Chondrocyte (in vitro differentiated cells): ENCODE measurements at regions not wholly inside any gene's neighbourhood (a gene's known extent, or its start where the extent isn't known, plus 50 kb on each side); places are given as distances from the start of the nearest gene placed in this dataset.

ENCODE experiments used
- DNase-seq: peaks from one replicate; pipeline ENCODE4 v3.0.0; 2021; ENCODE audit warnings: mixed read lengths, low spot score
- H3K27ac Mint-ChIP-seq: one replicate; pipeline ENCODE4 v1.8.0; 2021; ENCODE audit warnings: mild to moderate bottlenecking, moderate library complexity, mixed read lengths; ENCODE audit not compliant: unreplicated experiment
- H3K27me3 Mint-ChIP-seq: 2 replicates; pipeline ENCODE4 v1.8.0; 2021; ENCODE audit warnings: low read depth, mixed read lengths
- H3K36me3 Mint-ChIP-seq: 2 replicates; pipeline ENCODE4 v1.8.0; 2021; ENCODE audit warnings: low read depth, mixed read lengths
- H3K4me1 Mint-ChIP-seq: 2 replicates; pipeline ENCODE4 v1.8.0; 2021; ENCODE audit warnings: low read depth, mild to moderate bottlenecking, mixed read lengths
- H3K4me3 Mint-ChIP-seq: one replicate; pipeline ENCODE4 v1.8.0; 2021; ENCODE audit warnings: mild to moderate bottlenecking, moderate library complexity, mixed read lengths; ENCODE audit not compliant: unreplicated experiment
- H3K9me3 Mint-ChIP-seq: 2 replicates; pipeline ENCODE4 v1.8.0; 2021; ENCODE audit warnings: low read depth, mixed read lengths
- TF ChIP-seq, protein P1 (sequence below): fragments of 200-600 bp; sonication (generic); IDR thresholded peaks from 2 replicates; pipeline ENCODE4 v1.5.0; 2021; ENCODE audit warnings: antibody characterized with exemption, mild to moderate bottlenecking, moderate library complexity

DNA sequence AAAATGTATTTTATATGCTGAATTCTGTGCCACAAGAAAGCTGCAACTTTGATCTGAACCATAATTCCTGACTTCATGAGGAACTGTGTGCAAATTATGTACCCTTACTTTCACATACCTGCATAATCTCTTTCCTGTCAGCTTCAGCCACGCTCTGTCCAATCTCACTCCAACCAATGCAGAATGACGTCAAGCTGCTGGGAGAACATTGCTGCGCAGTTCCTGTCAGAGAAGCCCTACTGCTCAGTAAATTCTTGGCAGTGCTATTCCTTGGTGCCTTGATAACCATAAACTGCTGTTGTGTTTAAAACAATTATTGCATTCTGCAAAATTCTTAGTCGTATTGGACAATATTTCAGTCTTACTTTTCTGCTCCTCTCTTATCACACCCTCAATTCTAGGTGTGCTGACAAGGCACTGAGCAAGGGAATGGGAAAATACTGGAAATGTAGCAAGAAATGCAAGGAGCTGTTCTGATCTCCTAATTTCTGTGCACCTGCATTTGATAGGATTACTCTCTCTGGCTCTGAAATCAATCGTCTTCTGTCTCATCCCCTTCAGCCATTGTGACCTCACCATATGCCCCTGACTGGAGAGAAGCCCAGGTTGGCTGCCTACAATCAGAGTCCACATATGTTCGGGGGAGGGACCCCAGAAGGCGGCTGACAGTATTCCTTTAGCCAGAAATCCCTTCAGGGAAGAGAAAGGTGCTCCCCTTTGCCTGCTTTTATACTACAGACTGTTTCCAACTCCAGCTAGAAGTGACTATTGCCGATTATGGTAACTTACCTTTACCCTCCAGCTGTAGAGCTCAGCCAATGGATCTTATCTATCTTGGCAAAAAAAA, 274.9 kb upstream of the NOVA1 start:
- Mint-ChIP-seq H3K9me3 (no peaks in the 10 kb centered on the region), H3K27ac (no peak overlapping the region), H3K4me1 (no peaks in the 10 kb centered on the region), H3K4me3 (no peak overlapping the region), H3K36me3 (no peaks in the 10 kb centered on the region), H3K27me3 (peaks cover 2% of the 10 kb centered on the region)
- TF ChIP-seq, protein P1, sequence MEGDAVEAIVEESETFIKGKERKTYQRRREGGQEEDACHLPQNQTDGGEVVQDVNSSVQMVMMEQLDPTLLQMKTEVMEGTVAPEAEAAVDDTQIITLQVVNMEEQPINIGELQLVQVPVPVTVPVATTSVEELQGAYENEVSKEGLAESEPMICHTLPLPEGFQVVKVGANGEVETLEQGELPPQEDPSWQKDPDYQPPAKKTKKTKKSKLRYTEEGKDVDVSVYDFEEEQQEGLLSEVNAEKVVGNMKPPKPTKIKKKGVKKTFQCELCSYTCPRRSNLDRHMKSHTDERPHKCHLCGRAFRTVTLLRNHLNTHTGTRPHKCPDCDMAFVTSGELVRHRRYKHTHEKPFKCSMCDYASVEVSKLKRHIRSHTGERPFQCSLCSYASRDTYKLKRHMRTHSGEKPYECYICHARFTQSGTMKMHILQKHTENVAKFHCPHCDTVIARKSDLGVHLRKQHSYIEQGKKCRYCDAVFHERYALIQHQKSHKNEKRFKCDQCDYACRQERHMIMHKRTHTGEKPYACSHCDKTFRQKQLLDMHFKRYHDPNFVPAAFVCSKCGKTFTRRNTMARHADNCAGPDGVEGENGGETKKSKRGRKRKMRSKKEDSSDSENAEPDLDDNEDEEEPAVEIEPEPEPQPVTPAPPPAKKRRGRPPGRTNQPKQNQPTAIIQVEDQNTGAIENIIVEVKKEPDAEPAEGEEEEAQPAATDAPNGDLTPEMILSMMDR = no peak
- DNase-seq = no peak

DNA sequence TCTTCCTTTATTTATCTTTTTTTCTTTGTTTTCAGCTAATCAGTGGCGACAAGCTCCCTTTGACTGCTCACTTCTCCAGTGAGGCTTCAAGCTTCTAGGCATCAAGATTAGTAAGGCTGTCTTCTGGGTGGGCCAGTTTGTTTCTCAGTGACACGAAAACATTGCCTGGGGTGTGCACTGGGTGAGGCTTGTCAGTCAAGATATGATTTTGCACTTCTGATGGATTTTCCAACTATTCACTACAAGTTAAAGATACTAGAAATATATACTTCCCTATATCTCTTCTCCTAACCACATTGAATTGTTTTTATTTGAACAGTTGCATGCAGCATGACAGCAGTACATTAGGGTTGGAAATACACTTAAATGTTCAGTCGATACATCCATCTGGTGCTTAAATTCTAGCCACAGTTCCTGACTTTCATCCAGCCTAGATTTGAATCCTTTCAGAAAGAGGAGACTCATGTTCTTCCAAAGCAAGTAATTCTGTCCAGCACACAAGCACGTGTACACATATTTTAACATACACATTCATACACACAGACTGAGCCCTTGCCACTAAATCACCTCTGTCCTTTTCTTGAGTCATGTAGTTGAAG, 275.6 kb upstream of the NOVA1 start:
- peaks cover 2% of the 10 kb centered on the region for H3K27me3 Mint-ChIP-seq
- no peaks in the 10 kb centered on the region for H3K4me1 Mint-ChIP-seq
- no peak overlapping the region for H3K4me3 Mint-ChIP-seq
- no peak overlapping the region for H3K27ac Mint-ChIP-seq
- TF ChIP-seq, protein P1 = no peak
- no peaks in the 10 kb centered on the region for H3K36me3 Mint-ChIP-seq
- no peak for DNase-seq
- no peaks in the 10 kb centered on the region for H3K9me3 Mint-ChIP-seq

DNA sequence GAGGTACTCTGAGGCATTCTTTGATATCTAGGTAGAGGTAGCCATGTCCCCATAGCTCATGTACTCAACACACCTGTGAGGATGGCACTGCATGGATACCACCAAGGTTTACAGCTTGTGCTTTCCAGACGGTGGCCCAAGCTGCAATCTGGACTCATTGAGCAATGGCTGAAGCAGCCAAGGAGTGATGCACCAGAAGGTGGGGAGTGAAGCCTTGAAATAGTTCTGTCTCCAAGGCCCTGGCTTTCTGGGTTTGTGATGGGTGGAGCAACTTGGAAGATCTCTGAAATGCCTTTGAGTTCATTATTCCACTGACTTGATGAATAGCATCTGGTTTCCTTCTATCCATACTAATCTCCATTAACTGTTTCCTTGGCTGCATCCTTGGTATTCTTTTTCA, 290.0 kb upstream of the NOVA1 start:
- Mint-ChIP-seq H3K4me3 (no peak overlapping the region), H3K36me3 (no peaks in the 10 kb centered on the region), H3K9me3 (peaks cover 34% of the 10 kb centered on the region), H3K27ac (no peak overlapping the region), H3K4me1 (no peaks in the 10 kb centered on the region), H3K27me3 (no peaks in the 10 kb centered on the region)
- TF ChIP-seq, protein P1 = no peak
- DNase-seq = no peak

DNA sequence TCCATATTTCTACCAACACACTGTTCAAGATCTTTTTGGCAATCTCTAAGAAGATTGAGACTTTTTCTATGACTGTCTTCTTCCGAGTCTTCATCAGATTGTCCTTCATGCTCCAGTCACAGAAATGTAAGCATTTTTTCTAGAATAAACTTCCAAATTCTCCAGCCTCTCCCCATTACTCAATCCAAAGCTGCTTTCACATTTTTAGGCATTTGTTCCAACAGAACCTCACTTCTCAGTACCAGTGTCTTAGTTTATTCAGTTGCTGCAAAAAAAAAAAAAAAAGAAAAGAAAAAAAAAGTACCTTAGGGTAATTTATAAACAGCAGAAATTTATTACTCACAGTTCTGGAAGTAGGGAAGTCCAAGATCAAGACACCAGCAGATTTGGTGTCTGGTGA, 290.8 kb upstream of the NOVA1 start:
- DNase-seq = no peak
- Mint-ChIP-seq H3K4me3 (no peak overlapping the region), H3K27me3 (no peaks in the 10 kb centered on the region), H3K4me1 (no peaks in the 10 kb centered on the region), H3K27ac (no peak overlapping the region), H3K36me3 (no peaks in the 10 kb centered on the region), H3K9me3 (peaks cover 28% of the 10 kb centered on the region)
- TF ChIP-seq, protein P1 = no peak

DNA sequence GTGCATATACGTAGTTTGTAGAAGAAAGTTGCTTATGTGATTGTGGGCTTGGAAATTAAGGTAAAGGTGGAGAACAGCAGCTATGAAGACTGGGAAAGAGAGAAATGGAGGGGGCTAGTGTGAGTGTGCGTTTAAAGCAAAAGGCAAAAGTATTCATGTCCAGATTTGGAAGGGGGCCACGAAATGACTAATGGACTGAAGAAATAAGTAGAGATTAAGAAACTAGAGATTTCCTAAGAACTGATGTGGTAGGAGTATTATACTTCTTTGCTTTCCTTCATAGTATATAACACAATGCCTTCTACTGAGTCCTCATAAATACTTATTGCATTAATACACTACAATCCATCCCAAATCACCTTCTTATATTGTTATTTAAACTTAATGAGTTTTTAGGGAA, 298.6 kb upstream of the NOVA1 start:
- Mint-ChIP-seq H3K4me3 (no peak overlapping the region), H3K36me3 (peaks cover 2% of the 10 kb centered on the region), H3K27ac (no peak overlapping the region), H3K9me3 (peaks cover 13% of the 10 kb centered on the region), H3K4me1 (no peaks in the 10 kb centered on the region), H3K27me3 (no peaks in the 10 kb centered on the region)
- TF ChIP-seq, protein P1 = no peak
- no peak for DNase-seq
